CD14-positive monocyte (primary cell): ENCODE measurements at regions not wholly inside any gene's neighbourhood (a gene's known extent, or its start where the extent isn't known, plus 50 kb on each side); places are given as distances from the start of the nearest gene placed in this dataset.

ENCODE experiments used
- DNase-seq, 3 donors: peaks; one replicate each; pipeline ENCODE4 v3.0.0-alpha.2; 2011 to 2022
- H2AFZ ChIP-seq: 2 replicates; pipeline ENCODE4 v1.6.0; 2012; ENCODE audit warnings: mild to moderate bottlenecking, low read depth, low read length, inconsistent platforms; ENCODE audit not compliant: insufficient read depth, poor library complexity, severe bottlenecking
- H3K27ac ChIP-seq, 2 donors: 1 replicate in 1 of 2; 2 replicates in 1 of 2; pipeline ENCODE4 v1.5.1; 2012 to 2013; ENCODE audit warnings: low read length in 2 of 2, control low read depth in 1 of 2, inconsistent platforms in 1 of 2, low read depth in 1 of 2, mild to moderate bottlenecking in 1 of 2
- H3K27me3 ChIP-seq, 2 donors: one replicate each; pipeline versions ENCODE4 v1.6.0 to v1.6.1; 2011 to 2013; ENCODE audit warnings: low read length in 2 of 2; ENCODE audit not compliant: control insufficient read depth in 2 of 2, insufficient read depth in 2 of 2
- H3K36me3 ChIP-seq, 2 donors: replicated peaks in 1 of 2; 1 replicate in 1 of 2; 2 replicates in 1 of 2; pipeline versions ENCODE4 v1.5.1 to v1.6.1; 2012 to 2013; ENCODE audit warnings: low read length in 2 of 2, control low read depth in 1 of 2, inconsistent platforms in 1 of 2, mild to moderate bottlenecking in 1 of 2; ENCODE audit not compliant: insufficient read depth in 2 of 2, control insufficient read depth in 1 of 2
- H3K4me1 ChIP-seq, 2 donors: 1 replicate in 1 of 2; 2 replicates in 1 of 2; pipeline versions ENCODE4 v1.5.1 to v1.6.1; 2012 to 2013; ENCODE audit warnings: low read length in 2 of 2, control low read depth in 1 of 2, inconsistent platforms in 1 of 2, mild to moderate bottlenecking in 1 of 2, moderate library complexity in 1 of 2; ENCODE audit not compliant: insufficient read depth in 2 of 2, control insufficient read depth in 1 of 2
- H3K4me2 ChIP-seq: replicated peaks from 2 replicates; pipeline ENCODE3; 2012; ENCODE audit warnings: low read length, moderate library complexity, mild to moderate bottlenecking; ENCODE audit not compliant: poor library complexity, severe bottlenecking; ENCODE audit errors: extremely low read depth
- H3K4me3 ChIP-seq, 3 experiments: fragments of 200-600 bp in 1 of 3; sonication (generic) in 1 of 3; replicated peaks in 1 of 3; 1 replicate in 2 of 3; 2 replicates in 1 of 3; pipeline ENCODE4 v1.5.1; 2011 to 2013; ENCODE audit warnings: low read length in 3 of 3, mild to moderate bottlenecking in 3 of 3, control low read depth in 2 of 3, low read depth in 2 of 3, inconsistent platforms in 1 of 3, moderate library complexity in 1 of 3
- H3K79me2 ChIP-seq: 2 replicates; pipeline ENCODE4 v1.6.0; 2012; ENCODE audit warnings: mild to moderate bottlenecking, control low read depth, inconsistent platforms, low read length, moderate library complexity; ENCODE audit not compliant: insufficient read depth
- H3K9ac ChIP-seq: 2 replicates; pipeline ENCODE4 v1.6.0; 2017; ENCODE audit warnings: low read length, mild to moderate bottlenecking; ENCODE audit not compliant: insufficient read depth, poor library complexity, severe bottlenecking
- H3K9me3 ChIP-seq, 2 donors: replicated peaks in 1 of 2; 1 replicate in 1 of 2; 2 replicates in 1 of 2; pipeline versions ENCODE4 v1.5.1 to v1.6.1; 2012 to 2013; ENCODE audit warnings: low read length in 2 of 2, control low read depth in 1 of 2; ENCODE audit not compliant: control insufficient read depth in 1 of 2, insufficient read depth in 1 of 2
- H4K20me1 ChIP-seq: 2 replicates; pipeline ENCODE4 v1.6.0; 2012; ENCODE audit warnings: mild to moderate bottlenecking, low read length, control low read depth, moderate library complexity; ENCODE audit not compliant: insufficient read depth
- H3K27ac Mint-ChIP-seq, 7 donors: one replicate each; pipeline ENCODE4 v1.8.0; 2020; ENCODE audit warnings: mild to moderate bottlenecking in 7 of 7, mixed read lengths in 7 of 7, moderate library complexity in 6 of 7, inconsistent platforms in 2 of 7
- H3K27me3 Mint-ChIP-seq, 3 donors: one replicate each; pipeline ENCODE4 v1.8.0; 2021 to 2022; ENCODE audit warnings: low read depth in 3 of 3, mild to moderate bottlenecking in 3 of 3, mixed read lengths in 3 of 3, moderate library complexity in 3 of 3, inconsistent platforms in 1 of 3
- H3K36me3 Mint-ChIP-seq, 2 donors: one replicate each; pipeline ENCODE4 v1.8.0; 2020; ENCODE audit warnings: mixed read lengths in 2 of 2, inconsistent platforms in 1 of 2, mild to moderate bottlenecking in 1 of 2
- H3K4me1 Mint-ChIP-seq: one replicate; pipeline ENCODE4 v1.8.0; 2020; ENCODE audit warnings: mild to moderate bottlenecking, mixed read lengths
- H3K4me3 Mint-ChIP-seq, 2 donors: one replicate each; pipeline ENCODE4 v1.8.0; 2020; ENCODE audit warnings: mild to moderate bottlenecking in 2 of 2, mixed read lengths in 2 of 2, moderate library complexity in 1 of 2
- H3K9me3 Mint-ChIP-seq, 7 donors: one replicate each; pipeline ENCODE4 v1.8.0; 2020 to 2022; ENCODE audit warnings: mixed read lengths in 7 of 7, mild to moderate bottlenecking in 6 of 7, moderate library complexity in 6 of 7, inconsistent platforms in 2 of 7
- CTCF ChIP-seq: fragments of 200-600 bp; IDR thresholded peaks from one replicate; pipeline ENCODE4 v1.8.0; 2022; ENCODE audit warnings: antibody characterized with exemption, mild to moderate bottlenecking
- WGBS: methylation state at CpG from one replicate; pipeline ENCODE4 v1.1.5; 2013; ENCODE audit warnings: missing lambda C conversion rate; ENCODE audit not compliant: insufficient coverage; 5-methylcytosine and 5-hydroxymethylcytosine counted together
- intact Hi-C, 2 donors: fragments of 100-400 bp; cut with micrococcal nuclease; formaldehyde crosslinking; loops; one replicate each; pipeline versions ENCODE4 v1.15.0 to v1.15.1; 2023

GRCh38 chr1:222417264-222417663 is 130.6 kb downstream of the HHIPL2 start:
- no peaks in the 10 kb centered on the region for H3K27me3 ChIP-seq
- no peak overlapping the region for H3K27ac Mint-ChIP-seq
- H3K9me3 ChIP-seq, result no peaks in the 10 kb centered on the region
- no peak for TF ChIP-seq CTCF
- H3K79me2 ChIP-seq, result no peaks in the 10 kb centered on the region
- H3K27ac ChIP-seq, result no peak overlapping the region
- no peaks in the 10 kb centered on the region for H3K27me3 Mint-ChIP-seq
- H3K9me3 Mint-ChIP-seq, result peaks cover 0 to 5% (median under 1%) of the 10 kb centered on the region in 7 donors
- no peak overlapping the region for H2AFZ ChIP-seq
- DNase-seq, result no peak
- H3K4me1 Mint-ChIP-seq, result peaks cover 1% of the 10 kb centered on the region
- H4K20me1 ChIP-seq, result no peaks in the 10 kb centered on the region
- intact Hi-C loops, result no loop called here
- no peak overlapping the region for H3K4me2 ChIP-seq
- H3K36me3 Mint-ChIP-seq, result no peaks in the 10 kb centered on the region
- H3K36me3 ChIP-seq, result no peaks in the 10 kb centered on the region
- no CpG with 5 or more reads among the region's 4 CpGs for WGBS
- no peaks in the 10 kb centered on the region for H3K4me1 ChIP-seq
- H3K4me3 ChIP-seq, result no peak overlapping the region
- no peak overlapping the region for H3K4me3 Mint-ChIP-seq
- no peak overlapping the region for H3K9ac ChIP-seq

GRCh38 chr1:222416001-222416791 is 131.7 kb downstream of the HHIPL2 start:
- Histone ChIP-seq H3K27ac (no peak overlapping the region), H3K9ac (no peak overlapping the region), H3K4me2 (no peak overlapping the region), H3K36me3 (no peaks in the 10 kb centered on the region), H3K4me1 (no peaks in the 10 kb centered on the region), H3K9me3 (no peaks in the 10 kb centered on the region), H4K20me1 (no peaks in the 10 kb centered on the region), H3K79me2 (no peaks in the 10 kb centered on the region), H3K27me3 (no peaks in the 10 kb centered on the region), H2AFZ (no peak overlapping the region), H3K4me3 (no peak overlapping the region)
- Mint-ChIP-seq H3K27ac (no peak overlapping the region), H3K36me3 (no peaks in the 10 kb centered on the region), H3K27me3 (no peaks in the 10 kb centered on the region), H3K4me3 (no peak overlapping the region), H3K4me1 (peaks cover 1% of the 10 kb centered on the region), H3K9me3 (peaks cover 0 to 5% (median 0%) of the 10 kb centered on the region in 7 donors)
- TF ChIP-seq CTCF, result no peak
- whole genome bisulfite sequencing, result no CpG with 5 or more reads among the region's 2 CpGs
- DNase-seq, result no peak
- intact Hi-C loops, result no loop called here
